Dedifferentiated amniotic fluid mesenchymal stem cell (primary cell): ENCODE measurements at regions not wholly inside any gene's neighbourhood (a gene's known extent, or its start where the extent isn't known, plus 50 kb on each side); places are given as distances from the start of the nearest gene placed in this dataset.
A peak's percentile ranks its signal among the peaks of the same experiment; 100 is the strongest.

Experiments
- DNase-seq: peaks from one replicate; pipeline ENCODE4 v3.0.0-alpha.2; 2016; ENCODE audit errors: extremely low spot score

- DNase-seq, result no peak
Measured at GRCh38 chr3:72212396-72212795, 427.4 kb upstream of the PROK2 start.

- no peak for DNase-seq
Measured at GRCh38 chr3:72210261-72210660, 425.3 kb upstream of the PROK2 start.

GRCh38 chr3:72205297-72205826, 420.4 kb upstream of the PROK2 start:
- no peak for DNase-seq

GRCh38 chr3:72204452-72204851, 419.5 kb upstream of the PROK2 start:
- DNase-seq, result no peak

- DNase-seq, result no peak
Measured at GRCh38 chr3:72203613-72204349, 418.8 kb upstream of the PROK2 start.

GRCh38 chr3:72203105-72203504, 418.2 kb upstream of the PROK2 start:
- DNase-seq, result no peak

GRCh38 chr3:72200332-72200731, 415.4 kb upstream of the PROK2 start:
- DNase-seq, result no peak

GRCh38 chr3:72199530-72199929, 414.6 kb upstream of the PROK2 start:
- no peak for DNase-seq

GRCh38 chr3:72196377-72196929, 411.5 kb upstream of the PROK2 start:
- no peak for DNase-seq

GRCh38 chr3:72195895-72196294, 410.9 kb upstream of the PROK2 start:
- DNase-seq, result no peak

- no peak for DNase-seq
Measured at GRCh38 chr3:72194458-72194857, 409.5 kb upstream of the PROK2 start.

GRCh38 chr3:72193771-72194430, 409.0 kb upstream of the PROK2 start:
- no peak for DNase-seq

GRCh38 chr3:72192572-72192971, 407.6 kb upstream of the PROK2 start:
- DNase-seq, result no peak

- no peak for DNase-seq
Measured at GRCh38 chr3:72191209-72191960, 406.4 kb upstream of the PROK2 start.

- no peak for DNase-seq
Measured at GRCh38 chr3:72190050-72190449, 405.1 kb upstream of the PROK2 start.

- no peak for DNase-seq
Measured at GRCh38 chr3:72189339-72189738, 404.4 kb upstream of the PROK2 start.

GRCh38 chr3:72188536-72188935, 403.6 kb upstream of the PROK2 start:
- DNase-seq, result no peak

GRCh38 chr3:72187131-72187530, 402.2 kb upstream of the PROK2 start:
- DNase-seq, result no peak

GRCh38 chr3:72186400-72186855, 401.5 kb upstream of the PROK2 start:
- no peak for DNase-seq

- DNase-seq, result peak; percentile 64
Measured at GRCh38 chr3:72185549-72186399, 400.8 kb upstream of the PROK2 start.

GRCh38 chr3:72183489-72183888, 398.5 kb upstream of the PROK2 start:
- DNase-seq, result no peak
